ENCODE measurements at regions not wholly inside any gene's neighbourhood (a gene's known extent, or its start where the extent isn't known, plus 50 kb on each side); places are given as distances from the start of the nearest gene placed in this dataset.

- H3K9ac ChIP-seq (replicated peaks in 1 of 4; ENCODE audit: extremely low read depth in 1 of 4, low read depth in 3 of 4, low read length in 3 of 4): no peak overlapping the region
- no peaks in the 10 kb centered on the region for H3K23me2 ChIP-seq (ENCODE audit: low read depth, low read length)
- H3K4me3 ChIP-seq (ENCODE audit: extremely low read depth in 1 of 4, insufficient read depth in 2 of 4, low read depth in 3 of 4, low read length in 4 of 4): no peak overlapping the region
- no peak overlapping the region for H2AK5ac ChIP-seq (ENCODE audit: low read depth, low read length)
- H3K79me1 ChIP-seq (ENCODE audit: low read depth, low read length): no peaks in the 10 kb centered on the region
- 94% methylated on average over 3 of the region's 3 CpGs; no CpG with 5 or more reads in 1 of the 2 experiments for WGBS, 2 experiments (ENCODE audit: extremely low coverage in 1 of 2, insufficient coverage in 1 of 2, insufficient read length in 1 of 2, insufficient replicate concordance in 2 of 2, low coverage in 1 of 2, low lambda C conversion rate in 2 of 2, missing lambda C conversion rate in 1 of 2)
- ChIA-PET CTCF (ENCODE audit: partially characterized antibody) (no interaction called here), POLR2A (ENCODE audit: partially characterized antibody) (no interaction called here)
- H2BK12ac ChIP-seq (ENCODE audit: low read depth, low read length): no peak overlapping the region
- H3K27me3 ChIP-seq (replicated peaks in 1 of 4; ENCODE audit: control insufficient read depth in 3 of 4, extremely low read depth in 1 of 4, insufficient read depth in 3 of 4, low read length in 3 of 4): peaks cover 0 to 1% (median 0%) of the 10 kb centered on the region in 4 experiments; a peak in 1 of 7 replicates
- no peaks in the 10 kb centered on the region for H4K20me1 ChIP-seq (replicated peaks in 1 of 2; ENCODE audit: control insufficient read depth in 1 of 2, insufficient read depth in 2 of 2, low read length in 2 of 2)
- H4K91ac ChIP-seq (replicated peaks; ENCODE audit: insufficient read length, low read length): no peak overlapping the region
- H3K56ac ChIP-seq (replicated peaks; ENCODE audit: insufficient read length, low read depth, low read length): no peak overlapping the region
- no peak overlapping the region for H3K14ac ChIP-seq (ENCODE audit: insufficient read length)
- H2BK120ac ChIP-seq (replicated peaks; ENCODE audit: low read depth, low read length): no peak overlapping the region
- no peak overlapping the region for H2BK15ac ChIP-seq (ENCODE audit: low read length)
- no peak overlapping the region for H3K27ac ChIP-seq (ENCODE audit: low read depth, low read length)
- FAIRE-seq: no peak
- no peaks in the 10 kb centered on the region for H3K9me3 ChIP-seq (ENCODE audit: insufficient read depth in 2 of 2, low read depth in 1 of 2, low read length in 1 of 2)
- no peak overlapping the region for H2BK20ac ChIP-seq (ENCODE audit: low read length)
- no peak overlapping the region for H2BK5ac ChIP-seq (ENCODE audit: low read depth, low read length)
- H2AFZ ChIP-seq (ENCODE audit: low read length): no peak overlapping the region
- no peak overlapping the region for H3K4ac ChIP-seq (replicated peaks; ENCODE audit: insufficient read length, low read depth, low read length)
- no peak overlapping the region for H4K8ac ChIP-seq (ENCODE audit: extremely low read depth, insufficient read depth, low read length)
- H3K18ac ChIP-seq (ENCODE audit: extremely low read depth, low read length): no peak overlapping the region
- H3K23ac ChIP-seq (ENCODE audit: insufficient read length): no peak overlapping the region
- H4K5ac ChIP-seq (ENCODE audit: insufficient read length, low read depth, low read length): no peak overlapping the region
- DNase-seq (ENCODE audit: low read depth in 1 of 2, low spot score in 2 of 2): no peak
- no peak overlapping the region for H3K4me2 ChIP-seq (ENCODE audit: insufficient read depth in 1 of 2, low read depth in 2 of 2, low read length in 2 of 2)
- H3K79me2 ChIP-seq (ENCODE audit: control insufficient read depth in 1 of 2, insufficient read depth in 2 of 2, low read length in 2 of 2): no peaks in the 10 kb centered on the region
- H3K4me1 ChIP-seq (replicated peaks in 1 of 4; ENCODE audit: control insufficient read depth in 3 of 4, insufficient read depth in 4 of 4, low read length in 3 of 4): no peaks in the 10 kb centered on the region
- no peaks in the 10 kb centered on the region for H3K36me3 ChIP-seq (ENCODE audit: control insufficient read depth in 2 of 4, insufficient read depth in 4 of 4, low read length in 3 of 4)
- no peak for TF ChIP-seq HDAC6 (IDR thresholded peaks at IDR 0.05; ENCODE audit: low read depth, low read length)
- TF ChIP-seq EP300 (IDR thresholded peaks at IDR 0.05; ENCODE audit: borderline replicate concordance in 1 of 2, low read depth in 2 of 2, low read length in 2 of 2): no peak
- TF ChIP-seq RAD21 (IDR thresholded peaks at IDR 0.05 in 1 of 2, conservative IDR thresholded peaks at IDR 0.05 in 1 of 2; ENCODE audit: low read depth in 2 of 2, low read length in 2 of 2): no peak
- TF ChIP-seq FOSL1 (IDR thresholded peaks at IDR 0.05; ENCODE audit: insufficient read depth, low read depth, low read length): no peak
- TF ChIP-seq SP4 (IDR thresholded peaks at IDR 0.05; ENCODE audit: low read length): no peak
- TF ChIP-seq TEAD4 (IDR thresholded peaks at IDR 0.05; ENCODE audit: low read depth, low read length): no peak
- no peak for TF ChIP-seq CBX5 (IDR thresholded peaks at IDR 0.05; ENCODE audit: low read depth, low read length)
- no peak for TF ChIP-seq ATF3 (IDR thresholded peaks at IDR 0.05; ENCODE audit: insufficient read depth, low read depth, low read length)
- TF ChIP-seq NRF1 (IDR thresholded peaks at IDR 0.05; ENCODE audit: low read depth, low read length): no peak
Observed at GRCh38 chr9:27835286-27835685, 262.0 kb upstream of the C9orf72 start.
